SIG-M5 (cell line): ENCODE measurements at regions not wholly inside any gene's neighbourhood (a gene's known extent, or its start where the extent isn't known, plus 50 kb on each side); places are given as distances from the start of the nearest gene placed in this dataset.

Experiments
- DNase-seq: peaks from one replicate; lab custom pipeline; 2025; lab: John Stamatoyannopoulos, UW

GRCh38 chr3:117128133-117128532, 418.6 kb downstream of the TUSC7 start:
- no peak for DNase-seq

DNA sequence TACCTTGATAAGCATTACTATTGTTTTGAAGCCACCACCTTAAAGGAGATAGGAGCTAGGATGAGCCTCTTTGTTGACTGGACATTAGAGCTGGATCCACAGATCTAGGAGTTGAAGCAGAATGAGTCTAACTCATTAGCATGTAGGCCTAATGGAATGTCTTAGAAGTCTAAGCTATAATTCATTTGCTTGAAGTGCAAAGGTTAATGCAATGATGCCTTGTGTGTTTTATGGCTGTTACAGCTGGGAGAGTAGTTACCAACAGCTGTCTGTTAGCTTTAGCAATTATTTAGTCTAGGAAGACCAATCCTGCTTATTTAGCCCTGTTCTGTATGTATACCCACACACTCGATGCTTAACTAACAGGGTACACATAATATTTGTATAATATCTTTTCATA, 419.3 kb downstream of the TUSC7 start:
- DNase-seq: no peak

- no peak for DNase-seq
Measured at GRCh38 chr3:117129516-117129915, 419.9 kb downstream of the TUSC7 start.

DNA sequence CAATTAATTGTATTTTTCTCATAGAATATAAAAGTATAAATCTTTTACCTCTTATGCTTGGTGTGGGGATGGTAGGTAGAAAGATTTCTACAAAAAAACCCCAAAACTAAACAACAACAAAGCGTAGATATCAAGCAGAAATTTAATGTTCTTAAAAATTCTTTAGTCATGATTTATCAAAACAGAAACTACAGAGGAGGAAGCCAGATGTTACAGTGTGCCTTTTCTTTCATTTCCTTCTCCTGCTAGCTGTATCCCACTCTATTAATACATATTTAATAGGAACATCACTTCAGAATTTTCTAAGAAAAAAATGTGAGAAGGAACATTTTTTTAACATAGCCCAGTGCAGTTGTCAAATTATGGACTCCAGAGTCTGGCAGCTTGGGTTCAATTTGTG, 420.6 kb downstream of the TUSC7 start:
- no peak for DNase-seq

GRCh38 chr3:117131259-117131658, 421.7 kb downstream of the TUSC7 start:
- DNase-seq: no peak

DNA sequence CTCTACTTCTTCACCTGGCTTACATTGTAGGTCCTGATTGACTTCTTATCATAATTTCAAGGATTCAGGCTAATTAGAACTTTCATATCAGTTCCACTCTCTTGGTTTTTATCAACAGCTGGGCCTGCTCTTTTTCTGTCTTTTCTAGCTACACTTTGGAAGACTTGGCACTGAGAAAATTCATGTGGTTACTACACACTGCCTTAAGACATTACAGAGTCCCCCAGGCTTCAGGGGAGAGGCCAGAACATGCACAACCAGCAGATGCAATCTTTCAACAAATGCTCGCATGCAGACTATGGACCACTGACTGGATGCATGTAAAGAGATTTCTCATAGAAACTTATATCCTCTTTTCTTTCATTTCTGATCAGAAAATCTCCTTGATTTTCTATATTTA, 423.5 kb downstream of the TUSC7 start:
- DNase-seq: no peak

- DNase-seq: no peak
Measured at GRCh38 chr3:117135207-117135606, 425.6 kb downstream of the TUSC7 start.

GRCh38 chr3:117136003-117136402, 426.4 kb downstream of the TUSC7 start:
- no peak for DNase-seq

DNA sequence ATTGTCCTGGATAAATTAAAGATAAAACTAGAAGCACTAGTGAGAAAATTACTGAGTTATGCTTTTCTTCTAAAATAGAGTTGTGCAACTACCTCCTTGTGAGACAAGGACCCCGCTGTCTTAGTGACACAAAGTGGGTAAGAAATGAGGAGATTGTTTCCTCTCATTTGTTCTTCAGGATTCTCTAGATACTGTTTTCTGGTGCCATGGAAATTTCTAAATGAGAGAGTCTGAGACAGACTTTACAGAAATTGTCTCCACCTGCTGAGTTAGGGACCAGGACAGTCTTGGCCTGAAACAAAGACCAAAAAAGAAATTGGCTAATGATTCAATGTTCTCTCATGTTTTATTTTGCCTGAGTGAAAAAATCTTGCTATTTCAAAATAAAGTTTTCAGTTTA, 427.5 kb downstream of the TUSC7 start:
- DNase-seq: no peak

DNA sequence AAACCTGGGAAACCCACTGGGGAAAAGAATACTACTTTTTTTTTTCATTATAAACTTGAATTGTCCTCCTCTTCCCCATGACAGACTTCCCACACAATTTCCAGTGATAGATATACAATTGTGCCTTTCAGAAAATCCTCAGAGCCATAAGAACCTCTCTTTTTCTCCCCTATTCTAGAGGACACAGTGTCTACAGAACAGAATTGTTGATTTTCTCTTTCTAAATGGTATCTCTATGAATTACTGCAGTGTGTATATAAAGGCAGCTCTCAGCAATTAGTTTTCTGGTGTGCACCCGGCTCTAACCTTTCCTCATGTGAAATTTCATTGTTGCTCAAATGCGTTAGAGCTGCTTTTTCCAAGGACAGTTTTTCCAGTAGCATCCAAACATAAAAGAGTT, 430.1 kb downstream of the TUSC7 start:
- DNase-seq: no peak

DNA sequence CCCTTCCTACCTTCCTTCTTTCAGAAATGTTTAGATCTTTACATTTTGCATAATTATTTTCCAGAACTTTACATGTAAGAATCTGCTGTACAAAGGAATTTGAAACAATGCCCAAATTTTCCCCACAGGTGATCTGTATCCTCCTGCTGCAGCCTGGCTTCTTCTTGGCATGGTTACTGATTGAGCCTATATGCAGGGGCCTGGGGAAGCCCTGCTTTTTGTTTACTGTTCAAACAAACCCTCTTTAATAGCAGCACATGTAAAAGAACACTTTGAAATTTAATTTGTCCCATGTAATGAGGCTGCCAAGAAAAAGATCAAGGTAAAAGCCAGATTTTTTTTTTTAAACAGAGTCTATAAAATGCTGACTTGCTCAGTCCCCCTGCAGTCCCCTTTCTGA, 432.2 kb downstream of the TUSC7 start:
- DNase-seq: no peak

DNA sequence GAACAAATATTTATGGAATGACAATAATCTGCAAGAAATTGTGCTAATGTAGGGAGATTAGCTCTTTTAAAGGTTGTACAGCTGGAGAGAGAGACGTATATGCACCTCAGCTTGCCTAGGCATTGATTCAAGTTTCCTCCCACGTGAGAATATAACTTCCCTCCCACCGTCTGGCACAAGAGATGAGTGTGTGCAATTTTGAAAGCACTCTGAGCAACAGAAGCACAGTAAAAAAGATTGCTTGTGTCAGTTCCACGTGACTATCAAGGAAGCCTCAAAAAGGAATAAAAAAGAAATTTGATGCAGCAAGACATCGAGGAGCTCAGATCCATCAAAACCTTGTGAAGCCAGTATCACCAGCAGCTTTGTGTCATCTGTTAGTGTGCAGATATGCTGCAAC, 435.3 kb downstream of the TUSC7 start:
- no peak for DNase-seq

GRCh38 chr3:117145677-117146076, 436.1 kb downstream of the TUSC7 start:
- no peak for DNase-seq

DNA sequence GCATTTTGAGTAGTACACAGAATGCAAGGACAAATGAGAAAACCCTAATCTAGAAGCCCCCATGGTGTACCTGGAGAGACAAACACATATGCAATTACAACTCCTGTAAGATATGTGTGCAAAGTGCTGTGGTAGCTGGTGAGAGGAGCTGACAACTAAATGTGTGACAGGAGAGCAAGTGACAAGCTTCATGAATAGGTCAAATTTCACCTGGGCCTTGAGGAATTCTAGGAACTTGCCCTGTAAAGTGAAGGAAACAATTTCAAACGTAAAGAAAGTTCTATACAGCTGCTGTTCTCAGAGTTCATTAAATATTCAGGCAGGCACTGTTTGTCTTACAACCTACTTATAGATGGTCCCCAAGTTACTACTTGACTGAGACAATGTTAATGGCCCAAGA, 437.0 kb downstream of the TUSC7 start:
- no peak for DNase-seq

DNA sequence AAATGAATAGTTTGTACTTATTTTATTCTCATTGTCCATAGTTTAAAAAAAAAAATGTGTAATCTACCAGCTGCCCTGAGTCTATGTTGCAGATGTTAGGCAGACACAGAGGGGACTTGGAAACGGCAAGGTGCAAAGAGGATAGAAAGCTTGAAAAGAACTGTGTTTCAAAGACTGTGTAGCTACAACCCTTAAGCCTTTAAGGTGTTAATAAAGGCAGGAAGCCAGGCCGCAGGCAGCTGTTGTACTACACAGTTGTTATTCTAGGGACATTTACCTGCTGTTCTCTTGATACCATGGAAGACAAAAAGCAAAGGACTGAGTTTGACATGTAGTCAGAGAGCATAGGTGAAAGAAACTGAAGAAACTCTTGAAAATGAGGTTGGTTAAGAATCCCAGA, 440.0 kb downstream of the TUSC7 start:
- DNase-seq: no peak

- no peak for DNase-seq
Measured at GRCh38 chr3:117150628-117151027, 441.0 kb downstream of the TUSC7 start.

GRCh38 chr3:117160176-117160575, 450.6 kb downstream of the TUSC7 start:
- no peak for DNase-seq

GRCh38 chr3:117161816-117162215, 452.2 kb downstream of the TUSC7 start:
- no peak for DNase-seq

DNA sequence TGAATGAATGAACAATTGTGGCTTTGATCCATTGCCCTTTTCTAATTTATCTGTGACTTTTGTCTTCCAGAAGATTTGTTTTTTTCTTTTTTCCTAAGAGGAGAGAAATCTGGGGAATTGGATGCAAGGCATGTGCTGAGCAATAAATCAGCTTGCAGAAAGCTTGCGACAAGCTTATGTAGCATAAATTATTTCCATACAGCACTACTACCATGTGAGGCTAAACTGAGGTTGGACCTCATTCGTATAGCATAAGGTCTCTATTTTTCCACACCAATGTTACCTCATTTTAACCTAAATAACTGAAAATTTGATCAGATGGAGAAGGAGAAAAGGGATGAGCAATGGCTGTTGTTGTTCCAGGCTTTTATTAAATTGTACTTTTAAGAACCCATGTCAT, 455.6 kb downstream of the TUSC7 start:
- no peak for DNase-seq

GRCh38 chr3:117165601-117166051, 456.0 kb downstream of the TUSC7 start:
- DNase-seq: no peak

DNA sequence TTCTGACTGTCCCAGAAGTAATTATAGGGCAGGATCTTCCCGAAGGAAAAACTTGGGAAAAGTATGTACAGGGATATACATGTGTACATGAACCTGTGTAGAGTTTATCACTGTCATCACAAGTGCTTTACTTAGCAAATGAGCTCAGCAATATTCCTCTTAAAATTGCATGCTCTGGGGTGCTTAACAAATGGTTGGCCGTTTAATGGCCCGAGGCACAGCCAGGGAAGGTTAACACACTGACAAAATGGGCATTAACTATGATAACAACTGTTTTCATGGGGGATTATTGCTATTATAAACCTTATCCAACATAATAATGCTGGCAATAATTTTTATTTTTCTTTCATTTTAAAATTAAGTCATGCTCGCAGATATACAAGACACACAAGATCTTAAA, 459.3 kb downstream of the TUSC7 start:
- DNase-seq: no peak

- no peak for DNase-seq
Measured at GRCh38 chr3:117170094-117170493, 460.5 kb downstream of the TUSC7 start.

DNA sequence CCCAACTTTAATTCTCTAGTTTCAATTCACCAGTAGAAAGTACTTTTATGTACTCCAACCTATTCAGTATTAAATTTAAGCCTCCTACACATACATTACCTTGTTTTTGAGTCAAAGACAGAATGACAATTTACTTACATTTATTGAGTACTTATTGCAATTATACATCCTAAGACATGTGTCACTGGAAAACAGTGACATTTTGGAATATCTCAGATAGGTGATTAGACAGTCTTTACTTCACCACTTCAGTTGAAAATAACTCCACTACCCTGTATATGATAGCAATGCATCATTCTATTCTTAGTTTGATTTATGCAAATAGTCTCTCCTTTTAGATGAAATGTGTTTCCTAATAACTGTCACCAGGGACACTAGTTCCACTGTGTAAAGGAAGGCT, 461.5 kb downstream of the TUSC7 start:
- no peak for DNase-seq

DNA sequence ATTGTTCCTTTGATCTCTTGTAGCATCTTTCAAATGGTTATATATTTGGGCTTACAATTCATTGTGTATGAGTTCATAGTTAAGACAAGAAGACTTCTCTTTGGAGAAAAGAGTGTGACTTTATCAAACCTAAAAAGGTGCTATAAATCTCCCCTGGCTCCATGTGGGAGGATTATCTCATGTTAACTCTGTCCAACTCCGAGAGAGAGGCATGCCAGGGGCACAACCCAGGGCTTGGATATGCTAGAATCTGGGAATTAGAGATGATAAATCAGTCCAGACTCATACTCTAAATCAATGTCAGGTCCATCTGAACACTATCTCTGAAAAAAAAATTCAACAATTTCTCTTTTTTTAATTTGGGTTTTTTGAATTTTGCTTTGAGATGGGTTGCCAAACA, 462.8 kb downstream of the TUSC7 start:
- DNase-seq: no peak

- no peak for DNase-seq
Measured at GRCh38 chr3:117181222-117181621, 471.6 kb downstream of the TUSC7 start.
